Smooth muscle cell (in vitro differentiated cells): ENCODE measurements at regions not wholly inside any gene's neighbourhood (a gene's known extent, or its start where the extent isn't known, plus 50 kb on each side); places are given as distances from the start of the nearest gene placed in this dataset.

Experiments
- DNase-seq: peaks from one replicate; lab custom pipeline; 2025; ENCODE audit not compliant: unreplicated experiment; lab: John Stamatoyannopoulos, UW
- H2AFZ ChIP-seq: fragments of 200-600 bp; sonication (generic); 2 replicates; pipeline ENCODE4 v1.6.0; 2016; ENCODE audit warnings: antibody characterized with exemption, low read depth, mild to moderate bottlenecking
- H3F3A ChIP-seq: fragments of 200-600 bp; sonication (generic); 2 replicates; pipeline ENCODE4 v1.6.0; 2017; ENCODE audit warnings: antibody characterized with exemption, low read depth
- H3K27ac ChIP-seq: fragments of 200-600 bp; sonication (generic); 2 replicates; pipeline ENCODE4 v1.5.1; 2016; ENCODE audit warnings: low read depth, mild to moderate bottlenecking
- H3K27me3 ChIP-seq: fragments of 200-600 bp; sonication (generic); 2 replicates; pipeline ENCODE4 v1.6.1; 2016; ENCODE audit warnings: low read depth, mild to moderate bottlenecking
- H3K36me3 ChIP-seq: fragments of 200-600 bp; sonication (generic); 2 replicates; pipeline ENCODE4 v1.5.1; 2016; ENCODE audit warnings: low read depth
- H3K4me1 ChIP-seq: fragments of 200-600 bp; sonication (generic); 2 replicates; pipeline ENCODE4 v1.5.1; 2016; ENCODE audit warnings: low read depth
- H3K4me2 ChIP-seq: fragments of 200-600 bp; sonication (generic); 2 replicates; pipeline ENCODE4 v1.6.0; 2016; ENCODE audit warnings: mild to moderate bottlenecking
- H3K4me3 ChIP-seq: fragments of 200-600 bp; sonication (generic); 2 replicates; pipeline ENCODE4 v1.5.1; 2016; ENCODE audit warnings: mild to moderate bottlenecking
- H3K79me2 ChIP-seq: fragments of 200-600 bp; sonication (generic); 2 replicates; pipeline ENCODE4 v1.6.0; 2016; ENCODE audit warnings: low read depth, mild to moderate bottlenecking
- H3K9ac ChIP-seq: fragments of 200-600 bp; sonication (generic); 2 replicates; pipeline ENCODE4 v1.6.0; 2016; ENCODE audit warnings: low read depth
- H3K9me3 ChIP-seq: fragments of 200-600 bp; sonication (generic); replicated peaks from 2 replicates; pipeline ENCODE4 v1.5.1; 2016; ENCODE audit warnings: low read depth
- H4K20me1 ChIP-seq: fragments of 200-600 bp; sonication (generic); 2 replicates; pipeline ENCODE4 v1.6.0; 2016; ENCODE audit warnings: low read depth
- WGBS: methylation state at CpG from one replicate; pipeline ENCODE4 v1.1.7; 2016; ENCODE audit warnings: low lambda C conversion rate; 5-methylcytosine and 5-hydroxymethylcytosine counted together
- TF ChIP-seq, protein P1 (sequence below): fragments of 200-600 bp; sonication (generic); IDR thresholded peaks from 2 replicates; pipeline ENCODE4 v1.5.1; 2017; ENCODE audit warnings: borderline replicate concordance, mild to moderate bottlenecking, antibody characterized with exemption; ENCODE audit not compliant: insufficient read depth, poor library complexity, severe bottlenecking

DNA sequence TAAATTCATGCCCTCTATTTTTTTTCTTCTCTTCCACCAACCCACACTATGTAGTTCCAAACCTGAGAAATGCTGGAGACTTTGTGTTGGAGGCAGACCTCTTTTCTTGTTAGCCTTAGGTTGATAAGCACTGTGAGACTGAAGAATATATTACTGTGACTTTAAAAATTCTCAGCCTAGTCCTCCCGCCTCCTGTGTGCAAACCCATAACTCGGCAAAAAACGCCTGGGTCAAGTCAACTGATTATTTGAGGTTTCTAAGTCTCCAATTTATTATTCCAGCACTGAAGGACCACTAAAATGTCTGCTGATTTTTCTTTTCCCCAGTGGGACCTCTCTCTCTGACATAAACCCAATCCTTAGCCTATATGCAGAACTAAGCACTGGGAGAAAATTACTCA is 1946.0 kb upstream of the RAG2 start:
- Histone ChIP-seq H3F3A (no peaks in the 10 kb centered on the region), H3K4me2 (peak overlapping the region; percentile 37), H2AFZ (peak overlapping the region; percentile 31), H3K27ac (no peak overlapping the region), H3K4me3 (no peak overlapping the region), H4K20me1 (no peaks in the 10 kb centered on the region), H3K36me3 (no peaks in the 10 kb centered on the region), H3K9me3 (no peaks in the 10 kb centered on the region), H3K27me3 (no peaks in the 10 kb centered on the region), H3K9ac (no peak overlapping the region), H3K79me2 (no peaks in the 10 kb centered on the region), H3K4me1 (no peaks in the 10 kb centered on the region)
- no peak for DNase-seq
- TF ChIP-seq, protein P1, sequence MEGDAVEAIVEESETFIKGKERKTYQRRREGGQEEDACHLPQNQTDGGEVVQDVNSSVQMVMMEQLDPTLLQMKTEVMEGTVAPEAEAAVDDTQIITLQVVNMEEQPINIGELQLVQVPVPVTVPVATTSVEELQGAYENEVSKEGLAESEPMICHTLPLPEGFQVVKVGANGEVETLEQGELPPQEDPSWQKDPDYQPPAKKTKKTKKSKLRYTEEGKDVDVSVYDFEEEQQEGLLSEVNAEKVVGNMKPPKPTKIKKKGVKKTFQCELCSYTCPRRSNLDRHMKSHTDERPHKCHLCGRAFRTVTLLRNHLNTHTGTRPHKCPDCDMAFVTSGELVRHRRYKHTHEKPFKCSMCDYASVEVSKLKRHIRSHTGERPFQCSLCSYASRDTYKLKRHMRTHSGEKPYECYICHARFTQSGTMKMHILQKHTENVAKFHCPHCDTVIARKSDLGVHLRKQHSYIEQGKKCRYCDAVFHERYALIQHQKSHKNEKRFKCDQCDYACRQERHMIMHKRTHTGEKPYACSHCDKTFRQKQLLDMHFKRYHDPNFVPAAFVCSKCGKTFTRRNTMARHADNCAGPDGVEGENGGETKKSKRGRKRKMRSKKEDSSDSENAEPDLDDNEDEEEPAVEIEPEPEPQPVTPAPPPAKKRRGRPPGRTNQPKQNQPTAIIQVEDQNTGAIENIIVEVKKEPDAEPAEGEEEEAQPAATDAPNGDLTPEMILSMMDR: no peak
- 65% methylated on average over 3 of the region's 3 CpGs for WGBS

DNA sequence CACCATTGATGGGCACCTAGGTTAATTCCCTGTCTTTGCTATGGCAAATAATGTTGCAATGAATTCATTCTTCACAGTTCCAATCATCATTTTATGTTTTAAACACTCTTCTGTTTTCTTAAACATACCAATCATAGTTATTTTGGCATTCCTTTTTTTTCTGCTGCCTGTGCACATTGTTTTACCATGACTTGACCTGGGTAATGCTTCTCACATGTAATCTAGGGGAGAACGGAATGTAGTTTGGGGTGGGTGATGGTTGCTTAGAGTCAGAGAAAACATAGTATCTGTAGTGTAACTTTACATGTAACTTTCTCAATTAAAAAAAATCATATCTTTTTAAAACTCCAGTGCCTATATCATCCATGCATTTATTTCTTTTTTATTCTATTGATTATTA is 1945.3 kb upstream of the RAG2 start:
- H3K27ac ChIP-seq: no peak overlapping the region
- H3K4me1 ChIP-seq: no peaks in the 10 kb centered on the region
- H2AFZ ChIP-seq: no peak overlapping the region
- no peaks in the 10 kb centered on the region for H3K27me3 ChIP-seq
- TF ChIP-seq, protein P1: no peak
- no peaks in the 10 kb centered on the region for H3K79me2 ChIP-seq
- no peaks in the 10 kb centered on the region for H3K9me3 ChIP-seq
- H3K4me3 ChIP-seq: no peak overlapping the region
- H3K9ac ChIP-seq: no peak overlapping the region
- H4K20me1 ChIP-seq: no peaks in the 10 kb centered on the region
- no peaks in the 10 kb centered on the region for H3F3A ChIP-seq
- no peak for DNase-seq
- no peaks in the 10 kb centered on the region for H3K36me3 ChIP-seq
- H3K4me2 ChIP-seq: peak overlapping the region; percentile 37
- 58% methylated on average over 1 of the region's 1 CpG for WGBS

GRCh38 chr11:38538866-38539680 is 1941.0 kb upstream of the RAG2 start:
- Histone ChIP-seq H3K79me2 (no peaks in the 10 kb centered on the region), H3K27ac (no peak overlapping the region), H3K9me3 (no peaks in the 10 kb centered on the region), H3K4me2 (no peak overlapping the region), H2AFZ (no peak overlapping the region), H3F3A (no peaks in the 10 kb centered on the region), H3K27me3 (no peaks in the 10 kb centered on the region), H3K4me1 (no peaks in the 10 kb centered on the region), H3K4me3 (no peak overlapping the region), H4K20me1 (no peaks in the 10 kb centered on the region), H3K36me3 (no peaks in the 10 kb centered on the region), H3K9ac (no peak overlapping the region)
- TF ChIP-seq, protein P1: no peak
- WGBS: 75% methylated on average over 6 of the region's 6 CpGs
- no peak for DNase-seq

GRCh38 chr11:38530226-38530625 is 1932.2 kb upstream of the RAG2 start:
- 86% methylated on average over 2 of the region's 2 CpGs for WGBS
- TF ChIP-seq, protein P1: no peak
- no peaks in the 10 kb centered on the region for H3K36me3 ChIP-seq
- H3K79me2 ChIP-seq: no peaks in the 10 kb centered on the region
- no peaks in the 10 kb centered on the region for H4K20me1 ChIP-seq
- no peak overlapping the region for H2AFZ ChIP-seq
- H3K9ac ChIP-seq: no peak overlapping the region
- no peak overlapping the region for H3K4me3 ChIP-seq
- H3K9me3 ChIP-seq: peaks cover 3% of the 10 kb centered on the region
- DNase-seq: no peak
- no peaks in the 10 kb centered on the region for H3K4me1 ChIP-seq
- no peak overlapping the region for H3K27ac ChIP-seq
- H3F3A ChIP-seq: no peaks in the 10 kb centered on the region
- no peaks in the 10 kb centered on the region for H3K27me3 ChIP-seq
- H3K4me2 ChIP-seq: no peak overlapping the region
